GM12878 (cell line): ENCODE measurements at regions not wholly inside any gene's neighbourhood (a gene's known extent, or its start where the extent isn't known, plus 50 kb on each side); places are given as distances from the start of the nearest gene placed in this dataset.

Source experiments
- CBX3 ChIP-seq: fragments of 200-600 bp; sonication (generic); IDR thresholded peaks from 2 replicates; pipeline ENCODE4 v1.6.1; 2016; ENCODE audit warnings: low read depth, borderline replicate concordance
- FOXK2 ChIP-seq: fragments of 450-650 bp; IDR thresholded peaks from 2 replicates; pipeline ENCODE4 v1.6.1; 2017; ENCODE audit warnings: mild to moderate bottlenecking, moderate library complexity
- GATAD2B ChIP-seq: fragments of 450-650 bp; conservative IDR thresholded peaks from 2 replicates; pipeline ENCODE4 v1.6.1; 2017; ENCODE audit warnings: low read depth, mild to moderate bottlenecking, moderate library complexity
- HCFC1 ChIP-seq: fragments of 150-350 bp; IDR thresholded peaks from 2 replicates; pipeline ENCODE4 v1.6.1; 2014; ENCODE audit warnings: low read length
- IKZF1 ChIP-seq: fragments of 450-650 bp; conservative IDR thresholded peaks from 2 replicates; pipeline ENCODE4 v1.6.1; 2017; ENCODE audit warnings: antibody characterized with exemption, mild to moderate bottlenecking
- IRF4 ChIP-seq: IDR thresholded peaks from 2 replicates; pipeline ENCODE4 v1.6.1; 2011; ENCODE audit warnings: low read depth, low read length
- KLF5 ChIP-seq: fragments of 450-650 bp; IDR thresholded peaks from 2 replicates; pipeline ENCODE4 v1.6.1; 2014; ENCODE audit warnings: mild to moderate bottlenecking; ENCODE audit not compliant: partially characterized antibody
- LARP7 ChIP-seq: fragments of 450-650 bp; IDR thresholded peaks from 2 replicates; pipeline ENCODE4 v1.6.1; 2017; ENCODE audit warnings: mild to moderate bottlenecking
- MXI1 ChIP-seq: fragments of 150-350 bp; IDR thresholded peaks from 2 replicates; pipeline ENCODE4 v1.6.1; 2011; ENCODE audit warnings: low read depth, mild to moderate bottlenecking, inconsistent platforms, low read length, improper control_type of control experiment
- NFYA ChIP-seq: IDR thresholded peaks from 2 replicates; pipeline ENCODE4 v1.6.1; 2011; ENCODE audit warnings: low read depth, mild to moderate bottlenecking, low read length, improper control_type of control experiment, borderline replicate concordance
- NR2C1 ChIP-seq: fragments of 450-650 bp; IDR thresholded peaks from 2 replicates; pipeline ENCODE4 v1.6.1; 2017; ENCODE audit warnings: antibody characterized with exemption, mild to moderate bottlenecking, moderate library complexity
- PBX3 ChIP-seq: IDR thresholded peaks from 2 replicates; pipeline ENCODE4 v1.6.1; 2011; ENCODE audit warnings: mild to moderate bottlenecking, low read depth, low read length, moderate library complexity; ENCODE audit not compliant: insufficient replicate concordance
- SUPT20H ChIP-seq: IDR thresholded peaks from 2 replicates; pipeline ENCODE4 v1.6.1; 2011; ENCODE audit warnings: low read depth, mild to moderate bottlenecking, low read length, moderate library complexity, borderline replicate concordance; ENCODE audit not compliant: control insufficient read depth
- SUZ12 ChIP-seq: fragments of 200-600 bp; sonication (generic); IDR thresholded peaks from one replicate; pipeline ENCODE4 v1.6.1; 2018; ENCODE audit warnings: antibody characterized with exemption, mild to moderate bottlenecking; ENCODE audit not compliant: unreplicated experiment
- TCF3 ChIP-seq: IDR thresholded peaks from 2 replicates; pipeline ENCODE4 v1.6.1; 2012; ENCODE audit warnings: low read depth, mild to moderate bottlenecking, low read length, borderline replicate concordance; ENCODE audit not compliant: insufficient read depth
- WRNIP1 ChIP-seq: IDR thresholded peaks from 2 replicates; pipeline ENCODE4 v1.6.1; 2011; ENCODE audit warnings: low read depth, low read length, improper control_type of control experiment, borderline replicate concordance
- YY1 ChIP-seq: IDR thresholded peaks from 2 replicates; pipeline ENCODE4 v1.6.1; 2011; ENCODE audit warnings: low read depth, mild to moderate bottlenecking, low read length
- ZBED1 ChIP-seq: IDR thresholded peaks from 2 replicates; pipeline ENCODE4 v1.6.1; 2016; ENCODE audit warnings: borderline replicate concordance
- TF ChIP-seq, protein P1 (sequence below): fragments of 450-650 bp; IDR thresholded peaks from 2 replicates; pipeline ENCODE4 v1.6.1; 2018; ENCODE audit warnings: mild to moderate bottlenecking, low read depth, moderate library complexity; ENCODE audit not compliant: partially characterized antibody
- TF ChIP-seq, protein P2 (sequence below): fragments of 450-650 bp; IDR thresholded peaks from 2 replicates; pipeline ENCODE4 v1.6.1; 2017; ENCODE audit warnings: mild to moderate bottlenecking
- TF ChIP-seq, protein P3 (sequence below): fragments of 150-350 bp; IDR thresholded peaks from 2 replicates; pipeline ENCODE4 v1.6.1; 2016; ENCODE audit warnings: low read depth, low read length

GRCh38 chr2:20135631-20136050 lies 84.2 kb upstream of the LAPTM4A start (continued):
- TF ChIP-seq FOXK2 (no peak), IRF4 (0 out of 2 replicates have a peak, but pooled peaks have one; percentile 13), CBX3 (no peak), GATAD2B (no peak), SUZ12 (no peak), YY1 (peak; percentile 86), ZBED1 (no peak), NFYA (no peak), SUPT20H (no peak), HCFC1 (no peak), TCF3 (peak; percentile 87; the same call in 1 of the 2 replicates), WRNIP1 (no peak), IKZF1 (0 out of 2 replicates have a peak, but pooled peaks have one; percentile 19), MXI1 (peak; percentile 90), KLF5 (no peak), NR2C1 (no peak), LARP7 (peak; percentile 37), PBX3 (no peak)
- TF ChIP-seq, protein P1, sequence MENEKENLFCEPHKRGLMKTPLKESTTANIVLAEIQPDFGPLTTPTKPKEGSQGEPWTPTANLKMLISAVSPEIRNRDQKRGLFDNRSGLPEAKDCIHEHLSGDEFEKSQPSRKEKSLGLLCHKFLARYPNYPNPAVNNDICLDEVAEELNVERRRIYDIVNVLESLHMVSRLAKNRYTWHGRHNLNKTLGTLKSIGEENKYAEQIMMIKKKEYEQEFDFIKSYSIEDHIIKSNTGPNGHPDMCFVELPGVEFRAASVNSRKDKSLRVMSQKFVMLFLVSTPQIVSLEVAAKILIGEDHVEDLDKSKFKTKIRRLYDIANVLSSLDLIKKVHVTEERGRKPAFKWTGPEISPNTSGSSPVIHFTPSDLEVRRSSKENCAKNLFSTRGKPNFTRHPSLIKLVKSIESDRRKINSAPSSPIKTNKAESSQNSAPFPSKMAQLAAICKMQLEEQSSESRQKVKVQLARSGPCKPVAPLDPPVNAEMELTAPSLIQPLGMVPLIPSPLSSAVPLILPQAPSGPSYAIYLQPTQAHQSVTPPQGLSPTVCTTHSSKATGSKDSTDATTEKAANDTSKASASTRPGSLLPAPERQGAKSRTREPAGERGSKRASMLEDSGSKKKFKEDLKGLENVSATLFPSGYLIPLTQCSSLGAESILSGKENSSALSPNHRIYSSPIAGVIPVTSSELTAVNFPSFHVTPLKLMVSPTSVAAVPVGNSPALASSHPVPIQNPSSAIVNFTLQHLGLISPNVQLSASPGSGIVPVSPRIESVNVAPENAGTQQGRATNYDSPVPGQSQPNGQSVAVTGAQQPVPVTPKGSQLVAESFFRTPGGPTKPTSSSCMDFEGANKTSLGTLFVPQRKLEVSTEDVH: no peak
- TF ChIP-seq, protein P2, sequence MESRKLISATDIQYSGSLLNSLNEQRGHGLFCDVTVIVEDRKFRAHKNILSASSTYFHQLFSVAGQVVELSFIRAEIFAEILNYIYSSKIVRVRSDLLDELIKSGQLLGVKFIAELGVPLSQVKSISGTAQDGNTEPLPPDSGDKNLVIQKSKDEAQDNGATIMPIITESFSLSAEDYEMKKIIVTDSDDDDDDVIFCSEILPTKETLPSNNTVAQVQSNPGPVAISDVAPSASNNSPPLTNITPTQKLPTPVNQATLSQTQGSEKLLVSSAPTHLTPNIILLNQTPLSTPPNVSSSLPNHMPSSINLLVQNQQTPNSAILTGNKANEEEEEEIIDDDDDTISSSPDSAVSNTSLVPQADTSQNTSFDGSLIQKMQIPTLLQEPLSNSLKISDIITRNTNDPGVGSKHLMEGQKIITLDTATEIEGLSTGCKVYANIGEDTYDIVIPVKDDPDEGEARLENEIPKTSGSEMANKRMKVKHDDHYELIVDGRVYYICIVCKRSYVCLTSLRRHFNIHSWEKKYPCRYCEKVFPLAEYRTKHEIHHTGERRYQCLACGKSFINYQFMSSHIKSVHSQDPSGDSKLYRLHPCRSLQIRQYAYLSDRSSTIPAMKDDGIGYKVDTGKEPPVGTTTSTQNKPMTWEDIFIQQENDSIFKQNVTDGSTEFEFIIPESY: no peak
- TF ChIP-seq, protein P3, sequence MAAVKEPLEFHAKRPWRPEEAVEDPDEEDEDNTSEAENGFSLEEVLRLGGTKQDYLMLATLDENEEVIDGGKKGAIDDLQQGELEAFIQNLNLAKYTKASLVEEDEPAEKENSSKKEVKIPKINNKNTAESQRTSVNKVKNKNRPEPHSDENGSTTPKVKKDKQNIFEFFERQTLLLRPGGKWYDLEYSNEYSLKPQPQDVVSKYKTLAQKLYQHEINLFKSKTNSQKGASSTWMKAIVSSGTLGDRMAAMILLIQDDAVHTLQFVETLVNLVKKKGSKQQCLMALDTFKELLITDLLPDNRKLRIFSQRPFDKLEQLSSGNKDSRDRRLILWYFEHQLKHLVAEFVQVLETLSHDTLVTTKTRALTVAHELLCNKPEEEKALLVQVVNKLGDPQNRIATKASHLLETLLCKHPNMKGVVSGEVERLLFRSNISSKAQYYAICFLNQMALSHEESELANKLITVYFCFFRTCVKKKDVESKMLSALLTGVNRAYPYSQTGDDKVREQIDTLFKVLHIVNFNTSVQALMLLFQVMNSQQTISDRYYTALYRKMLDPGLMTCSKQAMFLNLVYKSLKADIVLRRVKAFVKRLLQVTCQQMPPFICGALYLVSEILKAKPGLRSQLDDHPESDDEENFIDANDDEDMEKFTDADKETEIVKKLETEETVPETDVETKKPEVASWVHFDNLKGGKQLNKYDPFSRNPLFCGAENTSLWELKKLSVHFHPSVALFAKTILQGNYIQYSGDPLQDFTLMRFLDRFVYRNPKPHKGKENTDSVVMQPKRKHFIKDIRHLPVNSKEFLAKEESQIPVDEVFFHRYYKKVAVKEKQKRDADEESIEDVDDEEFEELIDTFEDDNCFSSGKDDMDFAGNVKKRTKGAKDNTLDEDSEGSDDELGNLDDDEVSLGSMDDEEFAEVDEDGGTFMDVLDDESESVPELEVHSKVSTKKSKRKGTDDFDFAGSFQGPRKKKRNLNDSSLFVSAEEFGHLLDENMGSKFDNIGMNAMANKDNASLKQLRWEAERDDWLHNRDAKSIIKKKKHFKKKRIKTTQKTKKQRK: no peak
